Fibroblast of mammary gland (primary cell): ENCODE measurements at regions not wholly inside any gene's neighbourhood (a gene's known extent, or its start where the extent isn't known, plus 50 kb on each side); places are given as distances from the start of the nearest gene placed in this dataset.
"Not testable (repeated sequence)": the region's sequence is repeated elsewhere in the genome, so short reads cannot be mapped to it uniquely, and the experiment has no call there.

ENCODE experiments used
- DNase-seq: peaks from one replicate; pipeline ENCODE4 v3.0.0-alpha.2; 2010; ENCODE audit warnings: low read depth
- H3K4me3 ChIP-seq: 2 replicates; pipeline ENCODE4 v1.5.1; 2011; ENCODE audit warnings: low read depth, mild to moderate bottlenecking, low read length, moderate library complexity; ENCODE audit not compliant: control insufficient read depth
- TF ChIP-seq, protein P1 (sequence below): conservative IDR thresholded peaks from 2 replicates; pipeline ENCODE4 v1.5.1; 2011; ENCODE audit warnings: low read depth, low read length, inconsistent platforms; ENCODE audit not compliant: control insufficient read depth, insufficient read depth

DNA sequence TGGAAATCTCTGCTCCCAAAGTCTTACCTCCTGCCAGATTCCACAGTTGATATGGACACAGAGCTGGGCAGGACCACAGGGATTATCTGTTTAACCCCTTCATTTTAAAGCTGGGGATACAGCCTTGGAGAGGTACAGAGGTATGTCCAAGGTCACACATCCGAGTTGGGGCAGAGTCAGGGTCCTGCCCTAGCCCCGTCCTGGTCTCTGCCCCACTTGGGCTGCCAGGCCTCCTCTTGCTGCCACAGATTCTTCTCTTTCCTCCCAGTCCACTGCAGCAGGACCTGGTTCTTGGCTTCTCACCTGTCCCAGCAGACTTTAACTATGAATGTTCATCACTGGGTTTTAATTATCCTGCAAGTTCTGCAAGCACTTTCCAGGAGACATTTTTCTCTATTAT is 258.3 kb downstream of the MATN1 start:
- no peak overlapping the region for H3K4me3 ChIP-seq
- TF ChIP-seq, protein P1, sequence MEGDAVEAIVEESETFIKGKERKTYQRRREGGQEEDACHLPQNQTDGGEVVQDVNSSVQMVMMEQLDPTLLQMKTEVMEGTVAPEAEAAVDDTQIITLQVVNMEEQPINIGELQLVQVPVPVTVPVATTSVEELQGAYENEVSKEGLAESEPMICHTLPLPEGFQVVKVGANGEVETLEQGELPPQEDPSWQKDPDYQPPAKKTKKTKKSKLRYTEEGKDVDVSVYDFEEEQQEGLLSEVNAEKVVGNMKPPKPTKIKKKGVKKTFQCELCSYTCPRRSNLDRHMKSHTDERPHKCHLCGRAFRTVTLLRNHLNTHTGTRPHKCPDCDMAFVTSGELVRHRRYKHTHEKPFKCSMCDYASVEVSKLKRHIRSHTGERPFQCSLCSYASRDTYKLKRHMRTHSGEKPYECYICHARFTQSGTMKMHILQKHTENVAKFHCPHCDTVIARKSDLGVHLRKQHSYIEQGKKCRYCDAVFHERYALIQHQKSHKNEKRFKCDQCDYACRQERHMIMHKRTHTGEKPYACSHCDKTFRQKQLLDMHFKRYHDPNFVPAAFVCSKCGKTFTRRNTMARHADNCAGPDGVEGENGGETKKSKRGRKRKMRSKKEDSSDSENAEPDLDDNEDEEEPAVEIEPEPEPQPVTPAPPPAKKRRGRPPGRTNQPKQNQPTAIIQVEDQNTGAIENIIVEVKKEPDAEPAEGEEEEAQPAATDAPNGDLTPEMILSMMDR = no peak
- DNase-seq = no peak

DNA sequence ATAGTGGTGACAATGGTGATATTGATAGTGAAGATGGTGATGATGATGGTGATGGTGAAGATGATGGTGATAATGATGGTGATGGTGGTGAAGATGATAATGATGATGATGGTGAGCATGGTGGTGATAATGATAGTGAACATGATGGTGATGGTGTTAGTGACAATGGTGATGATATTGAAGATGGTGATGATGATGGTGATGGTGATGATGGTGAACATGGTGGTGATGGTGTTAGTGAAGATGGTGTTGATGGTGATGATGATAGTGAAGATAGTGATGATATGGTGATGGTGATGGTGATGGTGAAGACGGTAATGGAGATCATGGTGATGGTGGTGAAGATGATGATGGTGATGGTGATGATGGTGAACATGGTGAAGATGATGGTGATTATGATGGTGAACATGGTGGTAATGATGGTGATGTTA is 259.2 kb downstream of the MATN1 start:
- DNase-seq = no peak
- H3K4me3 ChIP-seq = no peak overlapping the region
- TF ChIP-seq, protein P1 = no peak

DNA sequence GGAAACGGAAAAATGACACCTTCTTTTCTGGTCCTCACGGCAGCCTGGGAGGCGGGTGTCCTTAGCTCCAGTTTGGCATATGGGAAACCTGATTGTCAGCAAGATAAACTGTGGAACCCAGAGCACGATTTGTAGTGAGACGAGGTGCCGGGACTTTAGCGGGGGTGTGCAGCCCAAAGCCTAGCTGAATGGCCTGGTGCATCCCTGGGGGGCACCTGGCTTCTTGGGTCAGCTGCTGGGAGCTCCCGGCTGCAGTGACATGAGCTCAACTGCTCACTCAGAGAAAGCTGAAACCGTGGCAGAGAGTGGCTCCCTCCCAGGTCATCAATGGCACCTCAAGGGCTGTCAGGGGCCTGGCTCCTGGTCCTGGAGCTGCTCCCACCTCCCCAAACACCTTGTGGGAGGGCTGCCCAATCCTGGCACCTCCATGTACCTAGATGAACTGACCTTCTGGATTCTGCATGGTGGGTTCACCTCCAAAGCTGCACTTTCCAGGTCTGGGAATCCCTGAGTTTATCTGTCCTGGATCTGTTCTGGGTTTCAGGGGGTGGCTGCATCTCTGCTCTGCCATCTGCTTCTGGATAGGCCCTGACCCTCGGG is 260.5 kb downstream of the MATN1 start:
- no peak for DNase-seq
- TF ChIP-seq, protein P1 = no peak
- no peak overlapping the region for H3K4me3 ChIP-seq

DNA sequence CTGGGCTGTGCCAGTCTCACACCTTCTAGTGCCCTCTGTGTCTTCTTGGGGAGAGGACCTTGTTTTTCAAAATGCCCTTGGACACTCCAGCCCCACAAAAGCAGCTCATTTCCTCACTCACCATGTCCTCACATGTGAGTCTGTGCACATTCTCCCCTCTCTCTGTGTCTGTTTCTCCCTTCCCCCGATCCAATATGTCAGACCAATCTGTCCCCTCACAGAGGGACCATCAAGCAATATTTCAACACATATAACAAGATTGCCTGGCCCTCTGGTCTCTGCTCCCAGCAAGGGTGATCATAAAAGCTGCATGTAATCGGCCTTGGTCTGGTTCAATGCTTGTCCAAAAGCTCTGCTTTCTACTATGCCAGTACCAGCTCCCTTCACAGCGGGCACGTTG is 261.2 kb downstream of the MATN1 start:
- no peak overlapping the region for H3K4me3 ChIP-seq
- DNase-seq = no peak
- TF ChIP-seq, protein P1 = no peak

DNA sequence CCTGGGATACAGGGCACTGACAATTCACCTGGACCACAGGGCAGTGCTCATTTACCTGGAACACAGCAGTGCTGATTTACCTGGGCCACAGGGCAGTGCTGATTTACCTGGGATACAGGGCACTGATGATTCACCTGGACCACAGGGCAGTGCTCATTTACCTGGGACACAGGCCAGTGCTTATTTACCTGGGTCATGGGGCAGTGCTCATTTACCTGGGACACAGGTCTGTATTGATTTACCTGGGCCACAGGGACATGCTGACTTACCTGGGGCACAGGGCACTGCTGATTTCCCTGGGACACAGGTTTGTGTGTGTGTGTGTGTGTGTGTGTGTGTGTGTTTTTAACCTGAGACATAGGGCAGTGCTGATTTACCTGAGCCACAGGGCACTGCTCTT is 261.7 kb downstream of the MATN1 start:
- TF ChIP-seq, protein P1 = no peak
- no peak for DNase-seq
- H3K4me3 ChIP-seq = no peak overlapping the region

DNA sequence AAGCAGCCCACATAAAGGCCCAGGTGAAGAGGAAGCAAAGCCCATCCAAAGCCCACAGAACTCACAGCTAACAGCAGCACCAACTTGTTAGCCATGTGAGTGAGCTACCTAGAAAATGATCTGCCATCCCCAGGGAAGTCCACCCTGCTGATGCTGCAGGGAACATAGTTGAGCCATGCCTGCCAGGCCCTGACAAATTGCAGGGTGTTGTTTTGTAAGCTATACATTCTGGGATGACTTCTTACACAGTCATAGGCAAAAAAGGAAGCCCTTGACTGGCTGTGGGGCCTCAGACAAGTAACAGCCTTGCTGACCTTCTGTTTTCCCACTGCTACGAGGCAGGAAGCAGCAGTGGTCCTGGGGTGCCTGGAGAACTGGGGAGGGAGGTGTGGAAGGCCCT is 262.7 kb downstream of the MATN1 start:
- no peak for DNase-seq
- H3K4me3 ChIP-seq = no peak overlapping the region
- TF ChIP-seq, protein P1 = no peak

DNA sequence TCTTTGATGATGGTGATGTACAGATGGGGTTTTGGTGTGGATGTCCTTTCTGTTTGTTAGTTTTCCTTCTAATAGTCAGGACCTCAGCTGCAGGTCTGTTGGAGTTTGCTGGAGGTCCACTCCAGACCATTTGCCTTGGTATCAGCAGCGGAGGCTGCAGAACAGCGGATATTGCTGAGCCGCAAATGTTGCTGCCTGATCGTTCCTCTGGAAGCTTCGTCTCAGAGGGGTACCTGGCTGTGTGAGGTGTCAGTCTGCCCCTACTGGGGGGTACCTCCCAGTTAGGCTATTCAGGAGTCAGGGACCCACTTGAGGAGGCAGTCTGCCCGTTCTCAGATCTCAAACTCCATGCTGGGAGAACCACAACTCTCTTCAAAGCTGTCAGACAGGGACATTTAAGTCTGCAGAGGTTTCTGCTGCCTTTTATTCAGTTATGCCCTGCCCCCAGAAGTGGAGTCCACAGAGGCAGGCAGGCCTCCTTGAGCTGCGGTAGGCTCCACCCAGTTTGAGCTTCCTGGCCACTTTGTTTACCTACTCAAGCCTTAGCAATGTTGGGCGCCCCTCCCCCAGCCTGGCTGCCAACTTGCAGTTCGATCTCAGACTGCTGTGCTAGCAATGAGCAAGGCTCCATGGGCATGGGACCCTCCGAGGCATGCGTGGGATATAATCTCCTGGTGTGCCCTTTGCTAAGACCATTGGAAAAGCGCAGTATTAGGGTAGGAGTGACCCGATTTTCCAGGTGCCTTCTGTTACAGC is 264.5 kb downstream of the MATN1 start:
- not testable (repeated sequence) for DNase-seq, H3K4me3 ChIP-seq
